GM19397 (cell line): ENCODE measurements at regions not wholly inside any gene's neighbourhood (a gene's known extent, or its start where the extent isn't known, plus 50 kb on each side); places are given as distances from the start of the nearest gene placed in this dataset.

Experiments used
- ATAC-seq: cut with Tn5 transposase; IDR thresholded peaks from one replicate; pipeline ENCODE4 v1.9.1; 2021; ENCODE audit warnings: mild to moderate bottlenecking, moderate library complexity; ENCODE audit not compliant: unreplicated experiment

- no peak for ATAC-seq
Observed at GRCh38 chr4:185966997-185967775, 101.8 kb upstream of the TLR3 start.

- no peak for ATAC-seq
Observed at GRCh38 chr4:185969657-185970056, 99.3 kb upstream of the TLR3 start.

GRCh38 chr4:185987961-185988627 lies 80.9 kb upstream of the TLR3 start:
- no peak for ATAC-seq

GRCh38 chr4:185991770-185992169 lies 77.2 kb upstream of the TLR3 start:
- no peak for ATAC-seq

GRCh38 chr4:185992585-185992984 lies 76.4 kb upstream of the TLR3 start:
- ATAC-seq: no peak

- ATAC-seq: no peak
Observed at GRCh38 chr4:185993328-185993973, 75.5 kb upstream of the TLR3 start.

GRCh38 chr4:185994750-185995149 lies 74.2 kb upstream of the TLR3 start:
- ATAC-seq: no peak

GRCh38 chr4:185995665-185996064 lies 73.3 kb upstream of the TLR3 start:
- no peak for ATAC-seq

GRCh38 chr4:185997296-185997695 lies 71.7 kb upstream of the TLR3 start:
- ATAC-seq: no peak

GRCh38 chr4:185998791-185999190 lies 70.2 kb upstream of the TLR3 start:
- no peak for ATAC-seq

GRCh38 chr4:185999207-185999606 lies 69.7 kb upstream of the TLR3 start:
- ATAC-seq: no peak

GRCh38 chr4:186002853-186003252 lies 66.1 kb upstream of the TLR3 start:
- no peak for ATAC-seq

GRCh38 chr4:186003746-186004145 lies 65.2 kb upstream of the TLR3 start:
- no peak for ATAC-seq

- ATAC-seq: no peak
Observed at GRCh38 chr4:186008057-186008456, 60.9 kb upstream of the TLR3 start.

- no peak for ATAC-seq
Observed at GRCh38 chr4:186009976-186010375, 59.0 kb upstream of the TLR3 start.

GRCh38 chr4:186010821-186011220 lies 58.1 kb upstream of the TLR3 start:
- no peak for ATAC-seq

GRCh38 chr4:186012071-186012470 lies 56.9 kb upstream of the TLR3 start:
- ATAC-seq: no peak

- ATAC-seq: no peak
Observed at GRCh38 chr4:186013419-186014186, 55.4 kb upstream of the TLR3 start.

- ATAC-seq: no peak
Observed at GRCh38 chr4:186015212-186015817, 53.6 kb upstream of the TLR3 start.

- ATAC-seq: no peak
Observed at GRCh38 chr4:186016796-186017195, 52.2 kb upstream of the TLR3 start.

GRCh38 chr4:186017801-186018200 lies 51.2 kb upstream of the TLR3 start:
- ATAC-seq: no peak
